Activated CD4-positive, alpha-beta T cell treated with anti-CD3 and anti-CD28 coated beads, Interleukin-2, amount 50 U/mL, for 48 hours (primary cell): ENCODE measurements at regions not wholly inside any gene's neighbourhood (a gene's known extent, or its start where the extent isn't known, plus 50 kb on each side); places are given as distances from the start of the nearest gene placed in this dataset.
"Not testable (repeated sequence)": the region's sequence is repeated elsewhere in the genome, so short reads cannot be mapped to it uniquely, and the experiment has no call there.

Experiments
- DNase-seq, 2 experiments: peaks; one replicate each; pipeline ENCODE4 v3.0.0-alpha.2; 2020

DNA sequence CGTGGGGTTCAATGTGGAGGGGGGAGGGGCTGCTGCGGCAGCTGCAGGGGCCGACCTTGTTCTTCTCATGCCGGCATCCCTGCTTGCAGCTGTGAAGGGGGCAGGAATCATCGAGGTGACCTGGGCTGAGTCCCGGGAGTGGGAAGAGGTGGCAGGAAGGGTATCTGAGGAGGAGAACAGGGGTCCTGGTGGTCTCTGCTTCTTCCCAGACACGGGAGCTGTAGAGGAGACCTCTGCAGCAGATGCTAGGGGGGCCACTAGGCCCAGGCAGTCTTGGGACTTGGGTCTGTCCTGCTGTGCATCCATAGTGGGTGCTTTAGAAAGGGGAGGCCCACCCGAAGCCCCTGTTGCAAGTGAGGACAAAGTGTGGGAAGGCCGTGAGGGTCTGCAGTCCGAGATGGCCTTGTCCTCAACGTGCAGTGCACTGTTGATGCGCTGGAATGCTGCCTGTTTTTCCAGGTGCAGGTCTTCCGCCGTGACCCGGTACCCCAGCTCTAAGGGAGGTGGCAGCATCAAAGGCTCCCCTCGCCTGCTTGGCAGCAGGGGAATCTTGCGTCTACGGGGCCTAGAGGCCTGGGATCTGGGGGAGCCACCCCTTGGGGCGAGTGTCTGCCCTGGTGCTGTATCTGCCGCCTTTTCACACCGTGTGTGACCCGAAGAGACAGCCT, 1370.0 kb downstream of the CDH12 start:
- DNase-seq: not testable (repeated sequence)

- DNase-seq: not testable (repeated sequence)
Observed at GRCh38 chr5:21482522-21482921, 1370.6 kb downstream of the CDH12 start.

- DNase-seq: not testable (repeated sequence)
Observed at GRCh38 chr5:21481320-21482270, 1371.5 kb downstream of the CDH12 start.

GRCh38 chr5:21480054-21480453, 1373.1 kb downstream of the CDH12 start:
- DNase-seq: not testable (repeated sequence)

DNA sequence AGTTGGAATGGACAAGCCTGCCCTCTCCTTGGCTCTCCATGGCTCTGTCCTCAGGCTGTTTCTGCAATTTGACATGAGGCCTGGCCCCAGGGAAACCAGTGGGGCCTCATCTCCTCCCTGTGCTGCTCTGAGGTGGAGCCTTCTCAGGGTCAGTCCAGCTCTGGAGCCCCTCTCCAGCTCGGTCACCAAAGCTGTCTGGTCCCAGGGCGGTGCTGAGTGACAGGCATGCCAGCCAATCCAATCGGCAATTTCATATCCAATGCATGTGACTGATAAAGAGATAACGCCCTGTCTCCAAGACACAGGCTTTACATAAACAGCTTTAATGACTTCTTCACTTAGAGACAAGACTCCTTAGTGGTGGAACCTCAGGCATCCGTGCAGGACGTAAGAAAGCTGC, 1379.2 kb downstream of the CDH12 start:
- not testable (repeated sequence) for DNase-seq

DNA sequence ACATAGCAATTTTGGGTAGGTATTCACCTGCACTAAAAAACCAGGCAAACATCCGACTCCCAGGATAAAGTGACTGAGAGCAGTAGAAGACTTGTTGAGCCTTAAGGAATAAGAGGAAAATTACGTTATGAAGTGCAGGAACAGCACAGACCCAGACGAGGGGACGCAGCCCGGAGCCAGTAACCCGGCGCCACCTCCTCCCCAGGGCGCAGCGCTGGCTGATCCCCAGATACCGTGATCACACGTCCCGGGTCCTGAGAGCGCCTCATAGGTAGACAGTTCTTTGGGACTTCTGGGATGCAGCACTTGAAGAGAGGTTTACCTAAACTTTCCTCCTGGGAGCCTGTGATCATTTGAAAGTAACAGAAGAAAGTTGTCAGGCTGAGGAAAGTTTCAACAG, 1379.7 kb downstream of the CDH12 start:
- DNase-seq: not testable (repeated sequence)

GRCh38 chr5:21471691-21472090, 1381.5 kb downstream of the CDH12 start:
- not testable (repeated sequence) for DNase-seq

DNA sequence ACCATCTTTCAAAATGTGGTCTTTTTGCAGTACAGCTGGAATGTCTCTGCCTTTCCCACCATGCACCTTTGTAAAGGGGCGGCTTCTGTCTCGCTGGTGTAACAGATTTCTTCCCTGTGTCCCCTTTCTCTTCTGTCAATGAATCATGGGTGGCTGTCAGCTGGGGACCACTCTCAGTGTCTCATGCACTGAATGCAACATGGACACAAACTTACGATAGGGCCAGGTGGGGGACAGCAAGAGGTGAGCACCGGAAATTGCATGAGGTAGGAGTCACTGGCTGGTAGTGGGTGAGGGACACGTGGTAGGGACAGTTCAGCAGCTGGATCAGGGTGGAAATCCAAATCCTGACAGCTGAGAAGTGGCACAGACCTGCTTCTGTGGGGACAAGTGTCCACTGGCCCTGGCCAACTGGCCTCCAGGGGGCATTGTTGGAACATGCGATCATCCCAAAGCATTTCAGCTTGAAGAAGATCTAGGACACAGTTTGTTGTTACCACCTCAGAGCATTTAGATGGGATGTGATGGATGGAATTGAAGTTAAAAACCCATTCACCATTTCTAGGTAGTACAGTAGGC, 1383.5 kb downstream of the CDH12 start:
- peak in 1 of 2 experiments; percentile 26 for DNase-seq

- not testable (repeated sequence) for DNase-seq
Observed at GRCh38 chr5:21467544-21467943, 1385.6 kb downstream of the CDH12 start.

GRCh38 chr5:21459744-21460073, 1393.4 kb downstream of the CDH12 start:
- not testable (repeated sequence) for DNase-seq

GRCh38 chr5:21452449-21452848, 1400.7 kb downstream of the CDH12 start:
- DNase-seq: no peak

DNA sequence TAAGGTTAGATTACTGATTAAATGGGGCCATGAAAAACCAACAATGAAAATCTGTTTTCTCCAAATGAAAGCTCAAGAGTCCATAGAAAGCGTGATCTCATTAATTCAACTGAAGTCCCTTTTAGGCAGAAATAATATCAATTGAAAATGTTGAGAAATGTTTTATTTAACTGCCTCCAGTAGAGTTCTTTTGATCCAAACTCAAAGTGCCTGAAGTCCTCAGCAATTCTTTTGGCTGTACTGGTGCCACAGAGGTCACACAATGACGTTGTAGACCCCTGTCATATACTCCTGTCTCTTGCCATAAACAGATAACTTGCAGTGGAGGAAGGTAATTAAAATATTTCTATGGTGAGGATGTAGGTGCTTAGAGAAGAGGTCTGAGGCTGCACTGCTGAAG, 1420.5 kb downstream of the CDH12 start:
- no peak for DNase-seq

- no peak for DNase-seq
Observed at GRCh38 chr5:21424907-21425306, 1428.2 kb downstream of the CDH12 start.

DNA sequence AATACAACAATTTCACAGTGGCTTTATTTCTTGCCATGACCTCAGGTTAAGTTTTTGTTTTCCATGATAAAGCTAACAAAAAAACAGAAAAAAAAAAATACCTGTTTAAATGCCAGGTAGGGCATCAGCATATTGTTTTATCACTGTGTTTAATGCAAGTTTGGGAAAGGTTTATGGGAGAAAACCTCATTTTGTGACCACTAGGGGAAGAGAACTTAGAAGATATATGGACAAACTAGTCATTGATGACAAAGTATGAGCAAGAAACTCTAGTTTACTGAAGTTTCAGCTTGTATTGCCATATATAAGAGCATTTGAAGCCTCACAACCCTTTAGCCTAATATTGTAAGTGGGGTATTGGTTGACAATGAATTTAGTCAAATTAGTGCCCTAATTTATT, 1431.4 kb upstream of the CDH18 start:
- DNase-seq: no peak

GRCh38 chr5:21402089-21402488, 1414.1 kb upstream of the CDH18 start:
- DNase-seq: not testable (repeated sequence)

DNA sequence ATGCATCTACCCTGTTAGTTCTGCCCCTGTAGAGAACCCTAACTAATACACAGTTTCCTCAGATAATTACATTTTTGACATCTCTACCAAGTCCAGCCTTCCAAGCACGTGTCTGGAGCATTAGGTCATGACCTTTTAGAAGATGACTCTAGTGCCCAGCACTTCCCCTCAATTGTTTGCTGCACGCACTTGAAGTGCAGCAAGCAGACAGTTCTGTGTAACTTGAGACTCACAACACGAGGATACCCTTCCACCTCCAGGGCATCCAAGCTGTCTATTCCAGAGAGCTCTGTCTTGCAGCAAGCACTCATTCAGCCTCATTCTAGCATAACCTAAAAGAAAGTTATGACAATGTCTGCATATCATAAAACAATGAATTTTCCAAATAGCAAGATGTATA, 1410.5 kb upstream of the CDH18 start:
- no peak for DNase-seq

GRCh38 chr5:21397693-21398092, 1409.7 kb upstream of the CDH18 start:
- no peak for DNase-seq

GRCh38 chr5:21391506-21391905, 1403.5 kb upstream of the CDH18 start:
- DNase-seq: no peak

DNA sequence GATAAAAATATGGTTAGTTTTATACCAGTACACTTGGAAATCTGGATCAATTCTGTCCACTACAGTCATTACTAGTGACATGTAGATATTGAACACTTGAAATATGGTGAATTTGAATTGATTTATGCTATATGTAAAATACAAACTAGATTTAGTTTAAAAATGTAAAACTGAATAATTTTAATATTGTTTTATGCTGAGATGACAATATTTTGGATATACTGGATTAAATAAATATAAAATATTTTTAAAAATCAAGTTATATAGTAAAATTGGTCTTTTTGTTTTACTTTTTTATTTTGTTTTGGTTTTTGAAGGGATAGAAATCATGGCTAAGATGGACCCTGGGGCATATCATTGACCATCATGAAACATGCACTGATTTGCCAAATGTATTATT, 1372.8 kb upstream of the CDH18 start:
- not testable (repeated sequence) for DNase-seq

DNA sequence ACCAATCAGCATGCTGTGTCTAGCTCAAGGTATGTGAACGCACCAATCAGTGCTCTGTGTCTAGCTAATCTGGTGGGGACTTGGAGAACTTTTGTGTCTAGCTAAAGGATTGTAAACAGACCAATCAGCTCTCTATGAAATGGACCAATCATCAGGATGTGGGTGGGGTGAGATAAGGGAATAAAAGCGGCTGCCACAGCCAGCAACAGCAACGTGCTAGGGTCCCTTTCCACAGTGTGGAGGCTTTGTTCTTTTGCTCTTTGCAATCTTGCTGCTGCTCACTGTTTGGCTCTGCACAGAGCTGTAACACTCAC, 1353.9 kb upstream of the CDH18 start:
- DNase-seq: not testable (repeated sequence)

- not testable (repeated sequence) for DNase-seq
Observed at GRCh38 chr5:21341203-21341947, 1353.4 kb upstream of the CDH18 start.

DNA sequence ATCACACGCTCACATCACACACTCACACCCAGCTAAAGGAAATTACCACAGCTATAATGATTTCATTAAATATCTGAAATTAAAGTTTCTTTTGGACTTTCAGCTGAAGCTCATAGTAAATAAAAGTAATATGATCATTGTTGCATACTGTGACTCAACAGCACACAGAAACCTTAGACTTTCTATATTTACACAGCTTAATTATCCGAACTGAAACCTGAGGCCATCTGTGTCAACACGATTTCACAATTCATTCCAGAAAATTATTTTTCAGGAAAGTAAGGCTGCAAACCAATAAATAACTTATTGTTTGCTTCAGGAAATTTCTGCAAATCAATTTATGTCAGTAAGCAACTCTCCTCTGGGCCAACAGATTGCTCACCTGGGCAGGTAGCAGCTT, 1352.2 kb upstream of the CDH18 start:
- DNase-seq: not testable (repeated sequence)

GRCh38 chr5:21336478-21336877, 1348.5 kb upstream of the CDH18 start:
- DNase-seq: not testable (repeated sequence)
